GM10847 (cell line): ENCODE measurements at regions not wholly inside any gene's neighbourhood (a gene's known extent, or its start where the extent isn't known, plus 50 kb on each side); places are given as distances from the start of the nearest gene placed in this dataset.

ENCODE experiments used
- POLR2A ChIP-seq: IDR thresholded peaks from 2 replicates; pipeline ENCODE4 v1.6.1; 2011; ENCODE audit not compliant: insufficient read length; ENCODE audit errors: extremely low read depth

GRCh38 chr3:56942523-56942922 lies 117.9 kb upstream of the SPATA12 start:
- TF ChIP-seq POLR2A, result no peak

DNA sequence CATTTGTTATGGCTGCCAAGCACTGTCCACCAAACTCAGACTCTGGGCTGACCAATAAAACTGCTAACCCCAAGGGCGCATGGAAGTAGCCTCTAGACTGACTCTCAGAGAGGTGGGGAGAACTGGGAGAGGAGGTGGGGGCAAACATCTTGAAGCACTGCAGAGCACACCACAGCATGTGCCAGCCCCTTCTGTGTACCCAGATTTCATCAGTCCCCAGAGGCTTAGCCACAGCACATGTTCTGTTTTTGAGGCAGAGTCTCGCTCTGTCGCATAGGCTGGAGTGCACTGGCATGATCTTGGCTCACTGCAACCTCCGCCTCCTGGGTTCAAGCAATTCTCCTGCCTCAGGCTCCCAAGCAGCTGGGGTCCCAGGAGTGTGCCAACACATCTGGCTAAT lies 119.5 kb upstream of the SPATA12 start:
- TF ChIP-seq POLR2A, result no peak

- no peak for TF ChIP-seq POLR2A
Observed at GRCh38 chr3:56940321-56940720, 120.1 kb upstream of the SPATA12 start.

DNA sequence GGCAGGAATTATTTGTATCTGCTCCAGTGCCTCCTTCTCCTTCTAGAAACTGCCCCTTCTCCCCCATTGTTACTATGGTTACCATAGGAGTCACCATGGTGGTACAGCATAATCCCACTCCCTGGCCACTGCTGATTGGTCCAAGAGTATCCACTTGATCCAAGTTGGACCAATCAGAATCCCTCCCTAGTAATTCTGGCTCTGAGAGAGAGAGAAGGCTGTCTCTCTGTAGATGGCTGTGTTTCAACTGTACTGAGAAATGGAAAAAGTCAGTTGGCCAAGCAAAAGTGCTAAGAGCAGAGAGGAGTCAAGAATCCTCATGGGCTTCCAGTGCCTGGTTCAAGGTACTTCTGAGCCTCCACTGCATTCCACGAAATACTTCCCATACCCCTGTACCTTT lies 120.6 kb upstream of the SPATA12 start:
- TF ChIP-seq POLR2A, result no peak

- no peak for TF ChIP-seq POLR2A
Observed at GRCh38 chr3:56938530-56938929, 121.9 kb upstream of the SPATA12 start.

- TF ChIP-seq POLR2A, result no peak
Observed at GRCh38 chr3:56937580-56937979, 122.9 kb upstream of the SPATA12 start.

- TF ChIP-seq POLR2A, result no peak
Observed at GRCh38 chr3:56935811-56936210, 124.7 kb upstream of the SPATA12 start.

DNA sequence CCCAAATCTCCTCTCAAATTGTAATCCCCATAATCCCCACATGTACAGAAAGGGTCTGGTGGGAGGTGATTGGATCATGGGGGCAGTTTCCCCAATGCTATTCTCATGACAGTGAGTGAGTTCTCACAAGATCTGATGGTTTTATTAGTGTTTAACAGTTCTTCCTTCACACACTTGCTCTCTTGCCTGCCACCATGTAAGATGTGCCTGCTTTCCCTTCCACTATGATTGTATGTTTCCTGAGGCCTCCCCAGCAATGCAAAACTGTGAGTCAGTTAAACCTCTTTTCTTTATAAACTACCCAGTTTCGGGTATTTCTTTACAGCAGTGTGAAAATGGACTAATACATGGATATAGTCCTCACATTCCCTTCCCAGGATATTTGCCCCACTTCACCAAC lies 126.7 kb upstream of the SPATA12 start:
- TF ChIP-seq POLR2A, result no peak

DNA sequence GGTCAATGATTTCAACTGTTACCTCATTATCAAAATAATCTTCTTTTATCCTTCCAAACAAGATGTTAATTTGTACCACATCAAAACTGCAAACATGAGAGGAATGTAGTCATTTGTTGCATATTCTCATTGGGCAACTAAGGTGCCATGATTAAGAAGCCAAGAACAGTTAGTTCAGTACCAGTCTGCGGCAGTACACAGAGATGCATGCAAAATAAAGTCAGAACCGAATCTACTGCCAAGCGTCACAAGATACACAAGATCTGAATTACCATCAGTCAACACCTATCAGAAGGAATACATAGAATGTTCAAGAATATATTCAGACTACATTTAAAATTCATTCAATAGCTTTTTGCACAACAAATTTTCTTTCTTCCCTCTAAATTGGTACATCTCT lies 127.6 kb upstream of the SPATA12 start:
- TF ChIP-seq POLR2A, result no peak

DNA sequence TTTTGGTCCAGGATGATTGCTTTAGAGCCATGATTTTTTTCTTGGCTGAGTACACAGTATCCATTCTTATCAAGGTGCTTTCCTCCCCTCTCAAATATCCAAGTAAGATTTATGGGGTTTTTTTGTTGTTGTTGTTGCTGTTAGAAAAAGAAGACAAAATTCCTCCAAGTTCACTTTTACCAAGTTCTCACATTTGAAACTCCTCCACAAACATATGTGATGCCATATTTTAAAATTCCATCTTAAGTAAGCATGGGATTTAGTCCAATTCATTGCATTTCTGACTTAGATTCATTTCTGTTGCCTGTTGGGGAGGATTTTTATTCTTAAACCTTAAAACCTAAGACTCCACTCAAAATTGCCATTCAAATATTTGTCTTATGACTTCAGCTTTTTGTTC lies 128.6 kb upstream of the SPATA12 start:
- TF ChIP-seq POLR2A, result no peak

GRCh38 chr3:56930706-56931105 lies 129.0 kb upstream of the ARHGEF3 start:
- no peak for TF ChIP-seq POLR2A

DNA sequence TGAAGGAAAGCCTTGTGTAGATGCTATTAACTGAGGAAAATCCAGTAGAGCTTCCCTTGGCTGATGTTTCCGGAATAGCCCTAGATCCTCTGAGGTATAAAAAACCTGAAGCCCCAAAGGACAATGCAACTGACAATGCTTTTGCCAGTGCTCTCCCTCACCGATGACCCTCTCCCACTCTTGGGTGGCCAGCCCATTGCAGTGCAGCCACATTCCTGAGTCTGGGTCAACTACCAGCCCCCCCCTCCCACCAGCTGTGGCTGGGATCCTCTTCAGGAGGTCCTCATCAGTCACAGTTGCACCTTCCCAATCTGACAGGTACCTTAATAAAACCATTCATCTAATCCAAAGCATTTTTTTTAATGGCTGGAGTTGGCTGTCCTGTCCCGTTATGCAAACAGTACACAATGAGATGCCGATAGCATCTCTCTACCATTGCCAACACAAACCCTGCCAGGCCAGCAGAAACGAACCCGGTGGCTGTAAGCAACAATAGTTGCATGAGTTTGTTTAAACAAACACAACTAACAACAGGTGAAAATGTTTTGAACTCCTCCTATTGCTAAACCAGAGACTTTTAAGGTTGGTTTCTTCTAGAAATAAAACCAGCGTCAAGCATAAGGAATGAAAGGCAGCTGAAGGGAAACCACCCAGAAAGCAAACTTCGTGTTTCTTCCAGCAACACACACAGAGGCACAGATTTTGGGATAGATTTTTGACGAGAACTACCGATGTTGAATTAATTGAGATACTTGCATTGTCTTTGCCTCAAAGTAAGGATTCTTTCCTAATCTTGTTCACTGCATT lies 128.3 kb upstream of the ARHGEF3 start:
- no peak for TF ChIP-seq POLR2A

- no peak for TF ChIP-seq POLR2A
Observed at GRCh38 chr3:56928379-56929068, 126.8 kb upstream of the ARHGEF3 start.

- no peak for TF ChIP-seq POLR2A
Observed at GRCh38 chr3:56927855-56928254, 126.1 kb upstream of the ARHGEF3 start.

DNA sequence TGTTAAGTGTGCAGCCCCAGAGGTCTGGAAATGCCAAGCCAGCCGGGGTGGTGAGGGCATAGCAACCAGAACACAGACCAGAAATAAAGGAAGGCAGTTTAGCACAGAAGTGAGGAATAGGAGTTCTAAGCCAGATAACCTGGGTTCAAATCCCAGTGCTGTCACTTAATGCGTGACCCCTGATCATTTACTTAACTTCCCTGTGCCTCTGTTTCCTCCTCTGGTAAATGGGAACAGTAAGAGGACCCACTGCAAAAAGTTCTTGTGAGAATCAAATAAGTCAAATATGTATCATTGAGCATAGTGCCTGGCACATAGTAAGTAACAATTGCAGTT lies 125.2 kb upstream of the ARHGEF3 start:
- TF ChIP-seq POLR2A, result no peak

DNA sequence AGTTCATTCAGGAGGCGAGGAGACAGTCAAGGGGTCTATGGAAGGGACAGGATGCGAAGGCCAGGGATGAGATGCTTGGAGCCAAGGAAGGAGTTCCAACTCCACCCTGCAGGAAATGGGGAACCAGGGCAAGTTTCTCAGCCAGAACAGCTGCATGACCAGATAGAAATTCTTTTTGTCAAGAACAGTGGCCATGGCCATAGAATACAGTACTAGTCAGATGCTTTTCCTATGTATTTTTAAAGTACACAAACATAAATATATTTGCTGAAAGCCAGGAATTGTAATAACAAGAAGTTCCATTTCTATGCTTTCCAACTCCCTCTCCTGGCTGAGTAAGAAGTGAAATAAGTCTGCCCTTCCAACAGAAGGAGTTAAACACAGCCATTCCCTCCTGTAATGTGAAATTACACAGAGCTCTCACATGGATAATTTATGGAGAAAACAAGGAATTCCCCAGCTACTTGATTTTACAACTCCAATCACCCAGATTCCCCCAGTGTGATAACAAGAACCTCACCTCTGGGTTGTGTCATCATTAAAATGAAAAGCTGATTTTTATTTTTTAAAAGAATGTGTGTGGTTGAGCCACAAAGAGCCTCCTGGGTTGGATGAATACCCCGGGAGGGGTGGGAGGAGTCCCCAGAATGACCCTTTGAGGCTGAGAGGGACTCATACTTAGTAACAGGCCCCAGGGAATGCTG lies 124.6 kb upstream of the ARHGEF3 start:
- no peak for TF ChIP-seq POLR2A
